22Rv1 (cell line): ENCODE measurements at regions not wholly inside any gene's neighbourhood (a gene's known extent, or its start where the extent isn't known, plus 50 kb on each side); places are given as distances from the start of the nearest gene placed in this dataset.

Experiments
- ZFX ChIP-seq: fragments of 450-650 bp; IDR thresholded peaks from 2 replicates; pipeline ENCODE4 v1.6.1; 2017; ENCODE audit warnings: antibody characterized with exemption, borderline replicate concordance
- TF ChIP-seq, protein P1 (sequence below): fragments of 450-650 bp; IDR thresholded peaks from 2 replicates; pipeline ENCODE4 v1.5.1; 2017; ENCODE audit warnings: mild to moderate bottlenecking

DNA sequence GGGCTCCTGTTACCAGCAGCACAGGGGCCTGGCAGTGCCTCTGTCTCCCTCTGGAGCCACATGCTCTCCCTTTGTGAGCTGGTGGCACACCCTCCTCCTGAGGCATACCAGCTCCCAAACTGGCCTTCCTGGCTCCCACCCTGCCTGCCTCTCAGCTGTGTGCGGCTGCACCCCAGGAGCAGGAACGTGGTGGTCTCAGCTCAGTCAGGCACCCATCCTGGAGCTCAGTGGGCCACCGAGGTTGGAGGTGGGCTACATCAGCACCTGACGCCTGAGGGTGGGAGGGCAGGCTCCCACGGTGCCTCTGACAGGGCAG, 85.9 kb upstream of the NKX1-1 start:
- TF ChIP-seq, protein P1, sequence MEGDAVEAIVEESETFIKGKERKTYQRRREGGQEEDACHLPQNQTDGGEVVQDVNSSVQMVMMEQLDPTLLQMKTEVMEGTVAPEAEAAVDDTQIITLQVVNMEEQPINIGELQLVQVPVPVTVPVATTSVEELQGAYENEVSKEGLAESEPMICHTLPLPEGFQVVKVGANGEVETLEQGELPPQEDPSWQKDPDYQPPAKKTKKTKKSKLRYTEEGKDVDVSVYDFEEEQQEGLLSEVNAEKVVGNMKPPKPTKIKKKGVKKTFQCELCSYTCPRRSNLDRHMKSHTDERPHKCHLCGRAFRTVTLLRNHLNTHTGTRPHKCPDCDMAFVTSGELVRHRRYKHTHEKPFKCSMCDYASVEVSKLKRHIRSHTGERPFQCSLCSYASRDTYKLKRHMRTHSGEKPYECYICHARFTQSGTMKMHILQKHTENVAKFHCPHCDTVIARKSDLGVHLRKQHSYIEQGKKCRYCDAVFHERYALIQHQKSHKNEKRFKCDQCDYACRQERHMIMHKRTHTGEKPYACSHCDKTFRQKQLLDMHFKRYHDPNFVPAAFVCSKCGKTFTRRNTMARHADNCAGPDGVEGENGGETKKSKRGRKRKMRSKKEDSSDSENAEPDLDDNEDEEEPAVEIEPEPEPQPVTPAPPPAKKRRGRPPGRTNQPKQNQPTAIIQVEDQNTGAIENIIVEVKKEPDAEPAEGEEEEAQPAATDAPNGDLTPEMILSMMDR = no peak
- TF ChIP-seq ZFX = no peak
